ENCODE measurements at regions not wholly inside any gene's neighbourhood (a gene's known extent, or its start where the extent isn't known, plus 50 kb on each side); places are given as distances from the start of the nearest gene placed in this dataset.

DNA sequence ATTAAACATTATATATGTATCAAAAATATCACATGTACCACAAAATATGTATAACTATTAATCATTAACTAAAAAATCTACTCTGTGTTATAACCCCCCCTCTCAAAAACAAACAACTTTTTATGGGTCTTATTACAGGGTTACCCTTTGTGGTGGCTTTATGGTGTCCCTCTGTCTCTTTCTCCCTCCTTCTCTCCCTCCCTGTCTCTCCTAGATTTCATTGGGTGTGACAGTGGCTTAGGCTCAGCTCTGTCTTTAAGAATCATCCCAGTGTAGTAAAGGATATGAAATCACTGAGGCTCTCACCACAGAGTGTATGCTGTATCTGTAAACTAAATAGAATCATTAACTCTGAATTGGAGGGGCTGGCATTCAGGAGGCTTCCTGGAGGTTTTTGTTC, 93.7 kb downstream of the TDRD15 start:
- DNase-seq (ENCODE audit: low spot score) (no peak), ATAC-seq (no peak), FAIRE-seq (no peak)
- Histone ChIP-seq H3K4me1 (ENCODE audit: insufficient read depth, low read length) (0 out of 2 replicates have a peak, but pooled peaks cover 4% of the 10 kb centered on the region), H3K4me3 (replicated peaks in 1 of 3; ENCODE audit: insufficient read depth in 1 of 3, low read depth in 2 of 3, low read length in 3 of 3) (no peak overlapping the region), H3K9ac (ENCODE audit: insufficient read depth, low read depth, low read length) (no peak overlapping the region), H3K9me3 (ENCODE audit: low read length) (no peaks in the 10 kb centered on the region), H3K36me3 (replicated peaks in 1 of 2; ENCODE audit: control insufficient read depth in 1 of 2, insufficient read depth in 2 of 2, low read length in 2 of 2) (no peaks in the 10 kb centered on the region), H2AFZ (ENCODE audit: low read length) (no peak overlapping the region), H3K79me2 (ENCODE audit: insufficient read depth, low read length) (no peaks in the 10 kb centered on the region), H3K27me3 (ENCODE audit: control insufficient read depth in 1 of 2, insufficient read depth in 2 of 2, low read length in 2 of 2) (no peaks in the 10 kb centered on the region), H3K4me2 (ENCODE audit: low read depth, low read length) (no peak overlapping the region), H4K20me1 (ENCODE audit: insufficient read depth, low read length) (no peaks in the 10 kb centered on the region), H3K27ac (ENCODE audit: extremely low read length, insufficient read depth, low read length) (no peak overlapping the region)
- BruUV-seq (replicated peaks): no TSS peak
- intact Hi-C loops (cut with micrococcal nuclease; ENCODE audit: unreplicated experiment) (no loop called here), in situ Hi-C loops (cut with HindIII; ENCODE audit: extremely low pct_ligation_motif_present, low pct_unique_long_range_greater_than_20kb) (no loop called here)
- POLR2A ChIA-PET: no interaction called here
- CTCF ChIA-PET (ENCODE audit: low intra/inter-chr PET ratio, low total read pairs): no interaction called here
- TF ChIP-seq, protein P1, sequence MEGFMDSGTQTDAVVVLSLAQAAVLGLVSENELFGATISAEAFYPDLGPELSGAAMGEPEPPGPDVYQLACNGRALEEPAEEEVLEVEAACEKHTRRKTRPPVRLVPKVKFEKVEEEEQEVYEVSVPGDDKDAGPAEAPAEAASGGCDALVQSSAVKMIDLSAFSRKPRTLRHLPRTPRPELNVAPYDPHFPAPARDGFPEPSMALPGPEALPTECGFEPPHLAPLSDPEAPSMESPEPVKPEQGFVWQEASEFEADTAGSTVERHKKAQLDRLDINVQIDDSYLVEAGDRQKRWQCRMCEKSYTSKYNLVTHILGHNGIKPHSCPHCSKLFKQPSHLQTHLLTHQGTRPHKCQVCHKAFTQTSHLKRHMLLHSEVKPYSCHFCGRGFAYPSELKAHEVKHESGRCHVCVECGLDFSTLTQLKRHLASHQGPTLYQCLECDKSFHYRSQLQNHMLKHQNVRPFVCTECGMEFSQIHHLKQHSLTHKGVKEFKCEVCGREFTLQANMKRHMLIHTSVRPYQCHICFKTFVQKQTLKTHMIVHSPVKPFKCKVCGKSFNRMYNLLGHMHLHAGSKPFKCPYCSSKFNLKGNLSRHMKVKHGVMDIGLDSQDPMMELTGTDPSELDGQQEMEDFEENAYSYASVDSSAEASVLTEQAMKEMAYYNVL (CRISPR knock-in tag; IDR thresholded peaks at IDR 0.05; ENCODE audit: borderline replicate concordance): no peak
- TF ChIP-seq MAZ (IDR thresholded peaks at IDR 0.05; ENCODE audit: borderline replicate concordance, low read depth, low read length): no peak
- TF ChIP-seq MAZ (CRISPR knock-in tag; IDR thresholded peaks at IDR 0.05; ENCODE audit: low read depth): no peak
- TF ChIP-seq ZFAT (CRISPR knock-in tag; conservative IDR thresholded peaks at IDR 0.05): no peak
- TF ChIP-seq ZNF839 (CRISPR knock-in tag; IDR thresholded peaks at IDR 0.05; ENCODE audit: borderline replicate concordance): no peak
- TF ChIP-seq, protein P2, sequence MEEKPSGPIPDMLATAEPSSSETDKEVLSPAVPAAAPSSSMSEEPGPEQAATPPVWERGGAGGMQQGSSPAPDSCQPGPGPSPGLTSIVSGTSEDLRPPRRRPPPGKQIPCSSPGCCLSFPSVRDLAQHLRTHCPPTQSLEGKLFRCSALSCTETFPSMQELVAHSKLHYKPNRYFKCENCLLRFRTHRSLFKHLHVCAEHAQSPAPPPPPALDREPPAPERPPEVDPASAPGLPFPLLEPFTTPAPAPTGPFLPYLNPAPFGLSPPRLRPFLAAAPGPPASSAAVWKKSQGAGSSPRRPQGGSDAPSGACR (CRISPR knock-in tag; IDR thresholded peaks at IDR 0.05): no peak
- TF ChIP-seq DNMT3B (CRISPR knock-in tag; conservative IDR thresholded peaks at IDR 0.05): no peak
- TF ChIP-seq, protein P3, sequence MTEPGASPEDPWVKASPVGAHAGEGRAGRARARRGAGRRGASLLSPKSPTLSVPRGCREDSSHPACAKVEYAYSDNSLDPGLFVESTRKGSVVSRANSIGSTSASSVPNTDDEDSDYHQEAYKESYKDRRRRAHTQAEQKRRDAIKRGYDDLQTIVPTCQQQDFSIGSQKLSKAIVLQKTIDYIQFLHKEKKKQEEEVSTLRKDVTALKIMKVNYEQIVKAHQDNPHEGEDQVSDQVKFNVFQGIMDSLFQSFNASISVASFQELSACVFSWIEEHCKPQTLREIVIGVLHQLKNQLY (CRISPR knock-in tag; IDR thresholded peaks at IDR 0.05): no peak
- TF ChIP-seq, protein P4, sequence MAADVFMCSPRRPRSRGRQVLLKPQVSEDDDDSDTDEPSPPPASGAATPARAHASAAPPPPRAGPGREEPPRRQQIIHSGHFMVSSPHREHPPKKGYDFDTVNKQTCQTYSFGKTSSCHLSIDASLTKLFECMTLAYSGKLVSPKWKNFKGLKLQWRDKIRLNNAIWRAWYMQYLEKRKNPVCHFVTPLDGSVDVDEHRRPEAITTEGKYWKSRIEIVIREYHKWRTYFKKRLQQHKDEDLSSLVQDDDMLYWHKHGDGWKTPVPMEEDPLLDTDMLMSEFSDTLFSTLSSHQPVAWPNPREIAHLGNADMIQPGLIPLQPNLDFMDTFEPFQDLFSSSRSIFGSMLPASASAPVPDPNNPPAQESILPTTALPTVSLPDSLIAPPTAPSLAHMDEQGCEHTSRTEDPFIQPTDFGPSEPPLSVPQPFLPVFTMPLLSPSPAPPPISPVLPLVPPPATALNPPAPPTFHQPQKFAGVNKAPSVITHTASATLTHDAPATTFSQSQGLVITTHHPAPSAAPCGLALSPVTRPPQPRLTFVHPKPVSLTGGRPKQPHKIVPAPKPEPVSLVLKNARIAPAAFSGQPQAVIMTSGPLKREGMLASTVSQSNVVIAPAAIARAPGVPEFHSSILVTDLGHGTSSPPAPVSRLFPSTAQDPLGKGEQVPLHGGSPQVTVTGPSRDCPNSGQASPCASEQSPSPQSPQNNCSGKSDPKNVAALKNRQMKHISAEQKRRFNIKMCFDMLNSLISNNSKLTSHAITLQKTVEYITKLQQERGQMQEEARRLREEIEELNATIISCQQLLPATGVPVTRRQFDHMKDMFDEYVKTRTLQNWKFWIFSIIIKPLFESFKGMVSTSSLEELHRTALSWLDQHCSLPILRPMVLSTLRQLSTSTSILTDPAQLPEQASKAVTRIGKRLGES (CRISPR knock-in tag; IDR thresholded peaks at IDR 0.05; ENCODE audit: borderline replicate concordance): no peak
- no peak for TF ChIP-seq GTF2F1 (IDR thresholded peaks at IDR 0.05; ENCODE audit: low read length)
- TF ChIP-seq ZZZ3 (CRISPR knock-in tag; IDR thresholded peaks at IDR 0.05; ENCODE audit: borderline replicate concordance): no peak
- TF ChIP-seq NCOR1 (IDR thresholded peaks at IDR 0.05; ENCODE audit: borderline replicate concordance, low read length): no peak
- no peak for TF ChIP-seq CBX1 (IDR thresholded peaks at IDR 0.05; ENCODE audit: low read depth)
- TF ChIP-seq, protein P5, sequence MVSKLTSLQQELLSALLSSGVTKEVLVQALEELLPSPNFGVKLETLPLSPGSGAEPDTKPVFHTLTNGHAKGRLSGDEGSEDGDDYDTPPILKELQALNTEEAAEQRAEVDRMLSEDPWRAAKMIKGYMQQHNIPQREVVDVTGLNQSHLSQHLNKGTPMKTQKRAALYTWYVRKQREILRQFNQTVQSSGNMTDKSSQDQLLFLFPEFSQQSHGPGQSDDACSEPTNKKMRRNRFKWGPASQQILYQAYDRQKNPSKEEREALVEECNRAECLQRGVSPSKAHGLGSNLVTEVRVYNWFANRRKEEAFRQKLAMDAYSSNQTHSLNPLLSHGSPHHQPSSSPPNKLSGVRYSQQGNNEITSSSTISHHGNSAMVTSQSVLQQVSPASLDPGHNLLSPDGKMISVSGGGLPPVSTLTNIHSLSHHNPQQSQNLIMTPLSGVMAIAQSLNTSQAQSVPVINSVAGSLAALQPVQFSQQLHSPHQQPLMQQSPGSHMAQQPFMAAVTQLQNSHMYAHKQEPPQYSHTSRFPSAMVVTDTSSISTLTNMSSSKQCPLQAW (CRISPR knock-in tag; IDR thresholded peaks at IDR 0.05): no peak
- no peak for TF ChIP-seq ZNF792 (CRISPR knock-in tag; IDR thresholded peaks at IDR 0.05)
- TF ChIP-seq ZNF772 (CRISPR knock-in tag; IDR thresholded peaks at IDR 0.05): no peak
- TF ChIP-seq, protein P6, sequence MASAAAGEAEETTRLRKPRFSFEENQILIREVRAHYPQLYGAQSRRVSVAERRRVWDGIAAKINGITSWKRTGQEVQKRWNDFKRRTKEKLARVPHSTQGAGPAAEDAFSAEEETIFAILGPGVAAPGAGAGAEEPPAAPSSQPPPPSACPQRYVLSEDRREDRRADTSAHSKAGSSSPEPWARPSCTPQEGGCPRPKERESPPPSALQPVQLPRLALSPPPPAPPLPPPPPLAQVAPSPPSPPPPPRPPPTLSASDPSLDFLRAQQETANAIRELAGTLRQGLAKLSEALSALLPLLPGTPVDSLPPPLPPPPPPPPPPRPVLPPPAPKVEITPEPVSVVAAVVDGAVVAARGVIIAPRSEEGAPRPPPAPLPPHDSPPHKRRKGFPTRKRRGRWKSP (CRISPR knock-in tag; IDR thresholded peaks at IDR 0.05): no peak
- no peak for TF ChIP-seq ZNF44 (CRISPR knock-in tag; IDR thresholded peaks at IDR 0.05)

Measured in HepG2 (cell line).